ENCODE measurements at regions not wholly inside any gene's neighbourhood (a gene's known extent, or its start where the extent isn't known, plus 50 kb on each side); places are given as distances from the start of the nearest gene placed in this dataset.

DNA sequence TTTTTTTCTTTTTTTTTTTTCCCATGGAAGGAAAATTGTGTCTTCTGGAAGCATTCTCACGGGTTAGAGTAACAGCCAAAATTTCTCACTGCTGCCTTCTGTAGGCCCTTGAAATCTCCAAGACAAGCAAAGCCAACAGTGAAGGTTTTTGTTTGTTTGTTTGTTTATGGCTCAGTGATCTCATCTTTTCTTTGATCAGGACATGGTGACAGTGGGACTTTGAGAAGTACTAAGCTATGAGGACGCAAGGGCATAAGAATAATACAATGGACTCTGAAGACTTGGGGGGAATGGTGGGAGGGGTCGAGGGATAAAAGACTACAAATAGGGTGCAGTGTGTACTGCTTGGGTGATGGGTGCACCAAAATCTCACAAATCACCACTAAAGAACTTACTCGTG lies 419.4 kb downstream of the PTPRC start:
- no peak for DNase-seq

DNA sequence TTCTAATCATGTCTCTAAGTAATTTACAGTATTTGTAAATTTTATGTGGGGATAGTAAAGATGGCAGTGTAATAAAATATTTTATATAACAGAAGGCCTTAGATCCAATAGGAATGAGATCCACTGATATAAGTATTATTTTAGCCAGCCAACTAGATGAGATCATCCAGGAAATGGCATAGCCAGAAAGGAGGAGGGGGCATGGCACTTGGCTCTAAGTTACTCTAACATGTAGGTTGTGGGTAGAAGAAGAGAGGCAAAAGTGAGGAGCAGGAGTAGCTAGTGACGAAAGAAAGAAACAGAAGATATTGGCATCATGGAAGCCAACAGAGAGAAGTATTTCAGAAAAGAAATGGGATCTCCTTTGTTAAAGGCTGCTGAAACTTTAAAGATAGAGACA lies 426.1 kb downstream of the PTPRC start:
- no peak for DNase-seq

DNA sequence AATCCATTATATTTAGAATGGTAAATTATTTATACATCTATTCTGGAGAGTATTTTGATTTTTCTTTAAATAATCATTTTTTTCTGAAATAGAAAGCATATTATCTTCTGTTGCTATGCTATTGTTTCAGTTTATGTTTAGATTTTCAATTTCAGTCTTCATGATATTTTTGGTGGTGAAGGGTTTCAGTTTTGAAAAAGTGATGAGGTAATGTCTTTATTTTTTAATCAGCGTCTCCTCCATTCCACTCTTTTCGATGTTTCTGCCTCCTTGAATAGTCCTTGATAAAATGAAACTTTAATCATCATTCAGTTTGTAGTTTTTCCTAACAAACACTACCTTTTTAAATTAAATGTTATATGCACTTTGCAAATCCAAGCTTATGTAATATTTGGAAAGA lies 428.6 kb downstream of the PTPRC start:
- no peak for DNase-seq

DNA sequence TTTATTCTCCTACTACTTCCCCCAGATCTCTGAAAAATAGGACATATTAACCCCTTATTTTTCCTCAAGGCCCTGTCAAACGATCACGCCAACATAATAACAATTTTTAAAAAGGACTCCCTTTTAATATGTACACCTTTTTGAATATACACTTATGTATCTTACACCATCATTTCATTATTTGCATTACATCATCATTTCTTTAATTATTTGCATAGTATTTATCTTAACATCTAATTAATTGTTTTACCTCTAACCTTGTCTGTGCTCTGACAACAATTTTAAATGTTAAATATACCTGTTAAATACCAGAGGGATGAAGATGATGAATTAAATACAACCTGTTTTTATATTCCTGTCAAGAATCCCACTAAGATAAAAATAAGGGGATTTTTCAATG lies 432.2 kb downstream of the PTPRC start:
- DNase-seq, result no peak

DNA sequence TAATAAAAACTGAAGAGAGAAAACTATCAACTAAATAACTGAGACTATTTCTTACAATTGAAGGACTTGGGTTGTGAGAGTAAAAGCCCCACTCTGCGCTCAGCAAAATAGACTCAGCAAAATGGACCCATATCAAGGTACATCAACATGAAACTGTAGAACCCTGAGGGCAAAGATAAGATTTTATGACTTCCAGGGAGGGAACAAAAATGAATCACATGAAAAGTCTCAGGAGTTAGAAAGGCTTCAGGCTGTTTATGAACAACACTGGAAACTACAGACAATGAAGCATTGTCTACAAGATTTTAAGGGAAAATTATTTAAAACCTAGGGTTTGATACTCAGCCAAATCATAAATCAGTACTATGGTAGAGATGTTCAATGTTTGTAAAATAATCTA lies 434.3 kb downstream of the PTPRC start:
- DNase-seq, result no peak

DNA sequence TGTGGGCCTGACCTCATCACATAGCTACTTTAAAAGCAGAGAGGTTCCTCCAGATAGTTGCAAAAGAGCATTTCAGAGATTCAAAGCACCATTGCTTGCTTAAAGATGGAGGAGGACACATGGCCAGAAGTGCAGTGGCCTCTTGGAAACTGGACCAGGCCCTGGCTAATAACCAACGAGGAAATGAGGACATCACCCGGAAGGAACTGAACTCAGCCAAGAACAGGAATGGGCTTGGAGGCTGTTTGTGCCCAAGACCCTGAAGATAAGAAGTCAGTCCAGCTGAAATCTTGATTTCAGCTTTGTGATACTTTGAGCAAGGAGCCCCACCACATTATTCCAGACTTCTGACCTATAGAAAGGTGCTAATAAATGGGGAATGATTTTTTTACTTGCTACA lies 437.0 kb downstream of the PTPRC start:
- DNase-seq, result no peak

DNA sequence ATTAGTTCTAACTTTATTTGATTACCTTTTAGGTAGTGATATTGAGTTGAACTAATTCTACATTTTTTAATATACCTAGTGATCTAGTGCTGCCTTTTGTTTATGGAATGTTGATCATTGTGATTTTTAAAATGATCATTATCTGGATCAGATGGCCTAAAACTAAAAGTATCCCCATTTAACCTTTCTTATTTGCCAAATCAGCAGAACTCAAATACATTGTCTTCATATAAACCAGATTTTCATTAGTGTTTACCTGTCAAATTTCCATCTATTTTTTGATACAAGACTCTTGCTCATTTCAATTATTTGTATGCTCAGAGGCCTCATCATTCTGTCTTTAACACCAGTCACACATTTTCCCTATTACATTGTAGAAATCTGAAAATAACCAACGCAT lies 441.2 kb downstream of the PTPRC start:
- no peak for DNase-seq

DNA sequence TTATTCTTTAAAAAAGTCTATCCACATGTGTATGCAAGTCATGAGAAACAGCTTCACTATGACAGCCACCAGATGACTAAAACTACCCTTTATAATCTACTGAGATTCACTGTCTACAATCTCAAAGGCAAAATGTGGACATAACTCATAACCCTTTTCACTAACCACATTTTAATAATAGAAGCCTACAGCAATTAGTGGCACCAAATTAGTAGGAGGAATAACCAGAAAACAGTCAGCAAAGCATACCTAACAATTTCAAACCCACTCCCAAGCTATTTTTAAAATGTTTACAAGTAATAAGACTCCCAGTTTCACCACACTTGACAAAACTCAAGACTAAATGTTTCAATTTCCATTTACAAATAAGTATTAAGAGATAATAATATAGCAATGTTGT lies 442.9 kb downstream of the PTPRC start:
- no peak for DNase-seq

DNA sequence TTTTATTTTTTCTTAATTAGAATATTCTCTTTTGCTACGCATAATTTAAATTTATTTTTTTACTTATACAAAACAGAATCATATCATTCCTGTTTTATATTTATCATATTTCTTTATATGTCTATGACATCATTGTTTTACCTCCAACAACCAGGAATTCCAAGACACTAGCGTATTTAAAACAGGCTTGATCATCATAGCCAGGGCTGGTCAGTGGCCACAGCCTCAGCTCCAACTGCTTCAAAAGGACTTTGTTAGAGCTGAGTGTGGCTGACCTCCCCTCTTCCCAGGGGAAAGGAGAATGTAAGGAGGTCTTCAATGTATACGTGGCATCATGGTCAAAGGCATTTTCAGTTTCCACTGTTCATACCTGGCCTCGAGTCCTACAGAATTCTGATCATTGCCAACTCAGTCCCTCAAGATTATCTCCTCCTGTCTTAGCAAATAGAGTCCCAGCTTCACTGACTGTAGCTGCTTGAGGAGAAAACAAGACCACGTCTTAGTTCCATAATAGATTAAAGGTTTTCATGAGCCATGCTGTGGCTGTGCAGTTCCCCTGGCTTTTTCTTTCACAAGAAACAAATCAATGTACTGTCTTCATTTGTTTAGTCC lies 444.0 kb downstream of the PTPRC start:
- DNase-seq, result no peak

DNA sequence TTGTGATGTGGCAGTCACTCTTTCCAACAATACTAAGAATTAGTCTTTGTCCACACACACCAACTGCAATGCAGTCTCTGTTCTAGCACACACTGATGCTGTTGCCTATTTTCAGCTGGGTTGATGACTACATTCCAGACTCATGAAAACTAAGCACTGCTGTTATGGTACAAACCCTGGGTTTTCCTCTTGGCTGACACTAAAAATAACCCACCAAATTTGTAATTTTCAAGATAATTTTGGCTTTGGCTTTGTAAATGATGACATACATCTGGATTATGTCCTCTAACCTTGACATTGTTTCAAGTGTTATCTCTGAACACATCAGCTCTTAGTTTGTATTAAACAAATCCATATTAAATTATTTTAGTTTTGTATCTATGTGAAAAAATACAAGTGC lies 444.8 kb downstream of the PTPRC start:
- DNase-seq, result no peak

DNA sequence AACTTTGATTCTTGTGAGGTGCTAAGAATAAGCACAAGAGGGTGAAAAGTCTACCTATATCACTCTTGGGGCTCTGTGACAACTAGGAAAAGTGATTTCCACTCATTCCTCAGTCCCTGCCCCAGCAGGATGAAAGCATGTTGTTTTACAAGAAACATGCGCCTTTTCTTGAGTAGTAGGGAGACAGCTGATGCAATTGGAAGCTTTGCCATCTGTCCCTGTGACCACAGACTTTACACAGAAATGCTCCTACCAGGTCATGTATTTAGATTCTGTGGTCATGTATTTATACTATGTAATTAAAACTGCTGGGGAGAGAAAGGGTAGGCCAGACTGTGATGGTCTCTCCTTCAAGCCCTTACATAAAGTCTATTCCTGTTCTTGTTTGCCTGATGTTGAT lies 445.5 kb downstream of the PTPRC start:
- peak; percentile 37 for DNase-seq

DNA sequence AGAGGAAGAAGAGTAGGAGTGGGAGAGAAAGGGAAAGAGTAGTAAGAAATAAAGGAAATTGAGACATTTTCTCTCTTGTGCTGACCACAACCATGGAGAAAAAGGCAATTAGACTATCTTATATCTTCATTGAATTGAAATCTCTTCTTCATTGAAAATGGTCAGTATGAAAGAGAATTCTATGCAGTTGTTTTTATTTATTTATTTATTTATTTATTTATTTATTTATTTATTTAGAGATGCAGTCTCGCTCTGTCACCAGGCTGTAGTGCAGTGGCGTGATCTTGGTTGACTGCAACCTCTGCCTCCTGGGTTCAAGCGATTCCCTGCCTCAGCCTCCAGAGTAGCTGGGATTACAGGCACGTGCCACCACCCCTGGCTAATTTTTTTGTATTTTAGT lies 447.1 kb downstream of the PTPRC start:
- no peak for DNase-seq

DNA sequence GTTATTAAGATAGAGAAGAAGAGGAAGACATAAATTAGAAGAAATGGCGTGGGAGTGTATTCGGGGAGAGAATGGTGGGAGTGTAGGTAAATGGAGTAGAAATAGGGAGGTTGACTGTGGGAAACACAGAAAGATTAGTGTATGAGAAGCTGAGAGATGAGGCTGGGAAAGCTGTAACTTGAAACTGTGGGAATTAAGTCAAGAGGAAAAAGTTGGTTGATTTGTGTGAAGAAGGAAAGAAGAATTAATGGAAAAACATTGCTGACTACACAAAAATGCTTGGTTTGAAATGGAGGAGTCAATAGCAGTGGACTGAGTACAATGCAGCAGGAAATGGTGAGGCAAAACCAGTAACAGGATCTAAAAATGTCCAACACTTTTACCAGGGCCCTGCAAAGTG lies 448.3 kb downstream of the PTPRC start:
- no peak for DNase-seq

DNA sequence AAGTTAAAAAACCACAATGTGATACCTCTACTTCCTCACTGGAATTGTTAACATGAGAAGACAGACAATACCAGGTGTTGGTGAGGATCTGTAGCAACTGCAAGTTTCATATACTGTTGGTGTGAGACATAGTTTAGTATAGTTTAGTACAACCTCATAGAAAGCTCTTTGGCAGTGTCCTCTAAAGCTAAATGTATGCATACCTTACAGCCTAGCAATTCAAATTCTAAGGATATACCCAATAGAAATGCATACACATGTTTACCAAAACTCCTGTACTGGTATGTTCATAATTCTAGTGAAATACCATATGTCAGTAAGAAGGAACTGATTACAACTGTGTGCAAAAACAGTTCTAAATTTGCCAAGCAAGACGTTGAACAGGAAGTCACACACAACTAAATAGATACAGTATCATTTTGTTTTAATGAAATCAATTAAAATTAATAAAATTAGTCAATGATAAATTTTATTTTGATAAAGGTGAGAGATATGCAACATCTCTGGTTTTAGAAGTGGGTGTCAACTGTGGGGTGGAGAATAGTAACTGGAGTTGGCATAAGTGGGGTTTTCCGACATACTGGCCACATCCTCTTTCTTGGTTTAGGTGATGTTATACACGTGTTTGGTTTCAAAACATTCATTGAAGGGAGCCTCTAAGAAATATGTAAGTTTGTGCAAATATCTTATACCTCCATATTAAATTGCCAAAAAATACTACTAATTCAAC lies 450.7 kb downstream of the PTPRC start:
- peak; percentile 62 for DNase-seq

DNA sequence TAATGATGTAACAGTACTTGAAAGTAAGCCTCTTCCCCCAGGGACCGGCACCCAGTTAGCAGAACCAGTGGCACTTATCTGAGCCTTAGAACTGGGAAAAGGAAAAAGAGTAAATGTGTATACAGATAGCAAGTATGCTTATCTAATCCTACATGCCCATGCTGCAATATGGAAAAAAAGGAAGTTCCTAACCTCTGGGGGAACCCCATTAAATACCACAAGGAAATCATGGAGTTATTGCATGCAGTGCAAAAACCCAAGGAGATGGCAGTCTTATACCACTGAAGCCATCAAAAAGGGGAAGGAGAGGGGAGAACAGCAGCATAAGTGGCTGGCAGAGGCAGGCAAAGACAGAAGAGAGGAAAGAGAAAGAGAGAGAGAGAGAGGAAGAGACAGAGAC lies 456.8 kb downstream of the PTPRC start:
- DNase-seq, result peak; percentile 82

DNA sequence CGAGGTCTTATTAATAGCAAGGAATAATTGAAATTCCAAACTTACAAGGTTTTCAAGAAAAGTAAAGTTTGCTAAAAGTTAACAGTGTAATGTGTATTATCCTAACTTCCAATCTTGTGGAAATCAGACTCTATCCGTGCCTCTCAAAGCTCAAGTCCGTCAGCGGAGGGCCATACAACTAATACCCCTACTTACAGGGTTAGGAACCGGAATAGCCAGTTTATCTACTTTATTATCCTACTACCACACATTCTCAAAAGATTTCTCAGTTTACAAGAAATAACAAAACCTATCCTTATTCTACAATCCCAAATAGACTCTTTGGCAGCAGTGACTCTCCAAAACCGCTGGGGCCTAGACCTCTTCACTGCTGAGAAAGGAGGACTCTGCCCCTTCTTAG lies 457.8 kb downstream of the PTPRC start:
- no peak for DNase-seq

DNA sequence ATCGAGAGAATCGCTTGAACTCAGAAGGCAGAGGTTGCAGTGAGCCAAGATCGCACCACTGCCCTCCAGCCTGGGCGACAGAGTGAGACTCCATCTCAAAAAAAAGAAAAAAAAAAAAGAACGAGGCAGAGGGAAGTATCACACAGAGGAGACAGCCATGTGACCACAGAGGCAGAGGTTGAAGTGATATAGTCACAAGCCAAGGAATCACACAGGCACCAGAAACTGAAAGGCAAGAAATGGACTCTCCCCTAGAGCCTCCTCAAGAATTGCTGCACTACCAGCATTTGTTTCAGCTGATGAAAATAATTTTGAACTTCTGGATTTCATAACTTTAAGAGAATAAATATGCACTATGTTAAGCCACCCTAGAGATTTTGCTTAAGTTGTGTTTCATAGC lies 459.6 kb downstream of the PTPRC start:
- no peak for DNase-seq

DNA sequence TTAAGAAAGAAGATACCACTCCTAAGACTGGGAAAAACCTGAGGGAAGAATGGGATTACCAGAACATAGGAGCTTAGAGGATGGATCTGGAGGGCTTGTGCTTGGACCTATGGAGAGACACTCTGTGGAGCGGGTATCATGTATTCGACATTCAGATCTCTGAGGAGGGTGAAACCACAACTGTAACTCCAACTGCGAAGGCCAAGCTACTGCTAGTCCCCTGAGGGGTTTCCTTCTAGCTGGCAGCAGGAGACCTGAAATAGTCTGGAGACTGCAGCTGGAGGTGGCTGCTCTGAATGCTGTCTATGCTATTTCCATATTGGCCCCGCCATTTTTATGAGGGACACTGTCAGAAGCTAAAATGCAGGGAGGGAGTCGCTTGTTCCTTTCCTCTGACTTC lies 462.3 kb downstream of the PTPRC start:
- no peak for DNase-seq

DNA sequence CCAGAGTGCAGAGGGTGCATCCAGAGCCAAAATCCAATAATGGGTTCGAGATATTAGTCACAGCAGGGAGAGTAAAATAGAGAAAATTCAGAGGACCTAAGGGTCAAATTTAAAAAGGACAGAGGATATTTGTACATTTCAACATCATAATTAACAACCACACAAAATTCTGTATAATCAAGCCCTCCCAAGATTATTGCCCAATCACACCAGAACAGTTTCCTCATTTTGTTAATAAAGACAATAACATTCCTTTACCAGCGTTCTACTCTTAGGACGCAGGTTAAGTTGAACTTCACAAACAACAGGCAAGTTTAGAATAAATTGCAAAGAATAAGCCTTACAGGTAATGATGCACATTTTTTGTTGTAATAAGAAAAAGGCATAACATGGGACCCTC lies 462.8 kb downstream of the PTPRC start:
- peak; percentile 22 for DNase-seq

DNA sequence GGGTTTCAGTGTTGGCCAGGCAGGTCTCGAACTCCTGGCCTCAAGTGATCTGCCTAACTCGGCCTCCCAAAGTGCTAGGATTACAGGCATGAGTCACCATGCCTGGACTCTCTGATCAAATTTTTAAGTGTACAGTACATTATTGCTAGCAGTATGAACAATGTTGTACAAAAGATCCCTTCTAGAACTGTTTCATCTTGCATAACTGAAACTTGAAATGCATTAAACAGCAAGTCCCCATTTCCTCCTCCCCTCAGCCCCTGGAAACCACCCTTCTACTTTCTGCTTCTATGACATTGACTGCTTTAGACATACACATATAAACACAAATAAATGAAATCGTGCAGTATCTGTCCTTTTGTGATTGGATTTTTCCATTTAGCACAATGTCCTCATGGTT lies 463.4 kb downstream of the PTPRC start:
- no peak for DNase-seq

DNA sequence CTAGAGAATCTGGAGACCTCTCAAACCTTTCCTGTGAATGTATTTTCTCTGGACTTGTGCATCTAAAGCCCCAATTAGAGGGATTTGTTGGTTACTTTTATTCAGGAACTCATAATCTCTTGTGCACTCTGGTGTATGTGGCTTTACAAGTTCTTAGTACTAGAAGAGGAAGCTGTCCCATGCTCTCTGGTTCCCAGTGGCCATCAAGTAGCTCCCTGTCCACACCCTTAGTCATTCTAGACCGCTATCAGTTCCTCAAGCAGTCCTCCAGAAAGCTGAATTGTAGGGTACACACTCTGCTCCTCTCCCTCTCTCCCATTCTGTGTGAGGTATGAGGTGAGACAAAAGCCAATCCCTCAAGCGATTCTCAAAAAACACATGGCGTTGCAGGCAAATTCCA lies 470.3 kb downstream of the PTPRC start:
- DNase-seq, result peak; percentile 31

DNA sequence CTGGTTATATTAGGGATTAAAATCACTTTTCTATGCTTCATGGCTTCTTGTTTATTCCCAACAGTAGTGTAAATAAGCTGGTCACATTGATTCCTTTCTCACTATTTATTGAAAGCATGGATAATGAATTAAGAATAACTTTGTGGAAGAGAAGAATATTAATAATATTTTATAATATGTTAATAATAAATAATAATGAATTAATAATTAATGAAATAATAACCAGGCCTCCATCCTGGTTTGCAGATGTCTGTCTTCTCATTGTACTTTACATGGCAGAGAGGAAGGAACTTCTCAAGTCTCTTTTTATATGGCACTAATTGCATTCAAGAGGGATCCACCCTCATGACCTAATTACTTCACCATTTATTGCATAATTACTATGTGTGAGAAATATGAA lies 473.5 kb downstream of the PTPRC start:
- DNase-seq, result no peak

DNA sequence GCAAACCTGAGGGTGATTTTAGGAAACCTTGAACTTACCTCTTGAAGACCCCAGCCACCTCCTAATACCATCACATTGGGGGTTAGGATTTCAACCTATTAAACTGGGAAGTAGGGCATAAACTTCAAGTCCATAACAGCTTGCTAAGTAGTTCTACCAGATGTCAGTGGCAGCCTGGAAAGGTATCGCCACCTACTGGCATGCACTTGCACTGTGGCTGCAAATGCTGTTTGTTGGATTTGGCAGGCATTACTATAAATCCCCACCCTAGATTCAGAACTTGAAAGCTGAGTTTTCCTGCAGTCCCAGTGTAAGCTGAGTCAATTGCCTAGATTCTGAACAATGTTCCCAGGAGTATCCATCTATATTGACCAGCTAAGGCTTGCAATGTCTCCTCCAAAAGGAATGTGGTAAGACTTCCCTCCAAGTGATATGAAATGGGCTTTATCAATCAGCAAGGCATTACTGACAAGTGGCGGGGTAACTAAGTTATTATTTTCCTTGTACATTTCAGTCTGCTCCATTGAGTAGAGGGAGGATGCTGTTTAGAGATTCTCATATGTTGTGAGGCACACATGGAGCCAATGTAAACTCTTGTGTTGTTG lies 474.5 kb downstream of the PTPRC start:
- peak; percentile 71 for DNase-seq

DNA sequence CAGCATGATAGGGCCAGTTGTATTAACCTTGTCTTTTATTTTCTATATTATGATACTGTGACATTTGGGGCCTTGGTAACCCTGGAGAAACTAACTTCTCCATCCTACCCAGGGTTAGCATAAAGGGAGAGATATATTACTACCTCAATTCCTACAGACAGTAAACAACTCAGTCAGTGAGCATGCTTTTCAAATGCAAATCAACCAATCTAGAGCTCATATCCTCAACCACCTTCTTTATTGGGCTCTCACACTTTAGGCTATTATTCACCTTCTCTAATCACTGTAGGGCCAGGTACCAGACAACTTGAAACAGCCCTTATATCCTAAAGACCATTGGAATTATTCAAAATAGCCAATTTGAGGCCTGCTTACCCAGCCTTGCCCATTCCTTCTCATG lies 477.6 kb downstream of the PTPRC start:
- no peak for DNase-seq

DNA sequence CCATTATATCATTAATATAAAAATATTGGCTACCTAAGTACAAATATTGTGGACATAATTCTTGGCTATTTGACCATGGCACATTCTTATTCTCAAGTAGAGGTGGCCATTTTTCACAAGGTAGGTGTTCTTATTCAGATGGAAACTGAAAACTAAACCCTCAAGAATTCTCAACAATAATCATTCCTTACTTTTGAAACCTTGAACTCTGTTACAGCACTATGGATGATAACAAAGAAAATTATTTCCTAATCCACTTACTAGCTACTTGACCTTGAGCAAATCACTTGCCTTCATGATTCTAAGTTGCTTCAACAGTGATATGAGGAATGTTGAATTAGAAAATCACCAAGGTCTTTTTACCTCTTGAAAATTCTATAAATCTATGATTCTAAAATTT lies 482.2 kb downstream of the PTPRC start:
- DNase-seq, result no peak

Data from hematopoietic multipotent progenitor cell treated with erythropoietin and hydrocortisone succinate and interleukin-3 and kit ligand, for 4 days (in vitro differentiated cells).